Natural killer cell (primary cell): ENCODE measurements at regions not wholly inside any gene's neighbourhood (a gene's known extent, or its start where the extent isn't known, plus 50 kb on each side); places are given as distances from the start of the nearest gene placed in this dataset.

Source experiments
- ATAC-seq, 3 donors: fragments of 150-1000 bp in 2 of 3; fragments of 200-7000 bp in 1 of 3; cut with Tn5 transposase; 1 replicate in 1 of 3; 2 replicates in 2 of 3; pipeline ENCODE4 v1.10.0; 2021; ENCODE audit warnings: mild to moderate bottlenecking in 2 of 3, moderate library complexity in 2 of 3
- DNase-seq, 2 donors: peaks; one replicate each; pipeline versions ENCODE4 v3.0.0 to v3.0.0-alpha.2; 2013 to 2021; ENCODE audit warnings: mixed read lengths in 1 of 2
- H3K27ac ChIP-seq: one replicate; pipeline ENCODE4 v1.5.1; 2013; ENCODE audit warnings: mild to moderate bottlenecking, low read length
- H3K27me3 ChIP-seq: one replicate; pipeline ENCODE4 v1.6.1; 2013; ENCODE audit warnings: low read length; ENCODE audit not compliant: control insufficient read depth, insufficient read depth
- H3K36me3 ChIP-seq: one replicate; pipeline ENCODE4 v1.6.1; 2013; ENCODE audit warnings: low read length; ENCODE audit not compliant: control insufficient read depth, insufficient read depth
- H3K4me1 ChIP-seq: one replicate; pipeline ENCODE4 v1.6.1; 2013; ENCODE audit warnings: low read length; ENCODE audit not compliant: control insufficient read depth, insufficient read depth
- H3K4me3 ChIP-seq: one replicate; pipeline ENCODE4 v1.5.1; 2013; ENCODE audit warnings: low read length
- H3K9me3 ChIP-seq: one replicate; pipeline ENCODE4 v1.6.1; 2013; ENCODE audit warnings: low read length; ENCODE audit not compliant: control insufficient read depth, insufficient read depth
- H3K27ac Mint-ChIP-seq, 2 donors: one replicate each; pipeline ENCODE4 v1.8.0; 2022; ENCODE audit warnings: mild to moderate bottlenecking in 2 of 2, mixed read lengths in 2 of 2, moderate library complexity in 1 of 2
- H3K27me3 Mint-ChIP-seq, 2 donors: one replicate each; pipeline ENCODE4 v1.8.0; 2022; ENCODE audit warnings: low read depth in 2 of 2, mixed read lengths in 2 of 2
- H3K36me3 Mint-ChIP-seq: one replicate; pipeline ENCODE4 v1.8.0; 2022; ENCODE audit warnings: mixed read lengths
- H3K4me1 Mint-ChIP-seq, 2 donors: one replicate each; pipeline ENCODE4 v1.8.0; 2022; ENCODE audit warnings: mixed read lengths in 2 of 2
- H3K4me3 Mint-ChIP-seq: one replicate; pipeline ENCODE4 v1.8.0; 2022; ENCODE audit warnings: mild to moderate bottlenecking, moderate library complexity, mixed read lengths
- H3K9me3 Mint-ChIP-seq, 2 donors: one replicate each; pipeline ENCODE4 v1.8.0; 2022; ENCODE audit warnings: mixed read lengths in 2 of 2
- WGBS: methylation state at CpG from one replicate; pipeline ENCODE4 v1.1.7; 2013; ENCODE audit warnings: missing lambda C conversion rate; ENCODE audit not compliant: insufficient coverage; 5-methylcytosine and 5-hydroxymethylcytosine counted together
- intact Hi-C: fragments of 100-400 bp; cut with micrococcal nuclease; formaldehyde crosslinking; loops from one replicate; pipeline ENCODE4 v1.14.2; 2022
- TF ChIP-seq, protein P1 (sequence below): fragments of 200-600 bp; IDR thresholded peaks from one replicate; pipeline ENCODE4 v1.8.0; 2022; ENCODE audit warnings: antibody characterized with exemption

DNA sequence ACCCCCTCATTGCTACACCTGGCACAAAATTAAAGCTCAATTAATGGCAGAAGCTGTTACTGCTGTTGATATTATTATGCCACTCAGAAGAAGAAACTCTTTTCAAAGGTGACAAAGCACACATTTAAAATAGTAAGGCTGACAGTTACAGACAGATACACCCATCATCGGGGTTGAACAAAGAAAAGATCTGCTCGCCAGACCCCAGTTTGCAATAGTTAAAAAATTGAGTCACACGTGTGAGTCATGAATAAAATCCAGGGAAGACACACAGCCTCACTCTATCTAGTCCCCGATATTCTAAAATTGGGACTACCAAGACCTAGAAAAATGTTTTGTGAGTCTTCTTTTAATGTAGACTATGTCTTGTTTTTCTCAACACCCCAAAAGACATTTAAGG is 330.0 kb upstream of the SOX9 start:
- Histone ChIP-seq H3K27me3 (no peaks in the 10 kb centered on the region), H3K36me3 (no peaks in the 10 kb centered on the region), H3K4me3 (no peak overlapping the region), H3K27ac (no peak overlapping the region), H3K4me1 (no peaks in the 10 kb centered on the region), H3K9me3 (no peaks in the 10 kb centered on the region)
- intact Hi-C loops = no loop called here
- Mint-ChIP-seq H3K9me3 (peaks cover 8 to 10% of the 10 kb centered on the region in 2 donors), H3K27me3 (no peaks in the 10 kb centered on the region), H3K36me3 (no peaks in the 10 kb centered on the region), H3K4me3 (no peak overlapping the region), H3K27ac (no peak overlapping the region), H3K4me1 (no peaks in the 10 kb centered on the region)
- DNase-seq (no peak), ATAC-seq (no peak)
- 84% methylated on average over 3 of the region's 4 CpGs for WGBS
- TF ChIP-seq, protein P1, sequence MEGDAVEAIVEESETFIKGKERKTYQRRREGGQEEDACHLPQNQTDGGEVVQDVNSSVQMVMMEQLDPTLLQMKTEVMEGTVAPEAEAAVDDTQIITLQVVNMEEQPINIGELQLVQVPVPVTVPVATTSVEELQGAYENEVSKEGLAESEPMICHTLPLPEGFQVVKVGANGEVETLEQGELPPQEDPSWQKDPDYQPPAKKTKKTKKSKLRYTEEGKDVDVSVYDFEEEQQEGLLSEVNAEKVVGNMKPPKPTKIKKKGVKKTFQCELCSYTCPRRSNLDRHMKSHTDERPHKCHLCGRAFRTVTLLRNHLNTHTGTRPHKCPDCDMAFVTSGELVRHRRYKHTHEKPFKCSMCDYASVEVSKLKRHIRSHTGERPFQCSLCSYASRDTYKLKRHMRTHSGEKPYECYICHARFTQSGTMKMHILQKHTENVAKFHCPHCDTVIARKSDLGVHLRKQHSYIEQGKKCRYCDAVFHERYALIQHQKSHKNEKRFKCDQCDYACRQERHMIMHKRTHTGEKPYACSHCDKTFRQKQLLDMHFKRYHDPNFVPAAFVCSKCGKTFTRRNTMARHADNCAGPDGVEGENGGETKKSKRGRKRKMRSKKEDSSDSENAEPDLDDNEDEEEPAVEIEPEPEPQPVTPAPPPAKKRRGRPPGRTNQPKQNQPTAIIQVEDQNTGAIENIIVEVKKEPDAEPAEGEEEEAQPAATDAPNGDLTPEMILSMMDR = no peak

GRCh38 chr17:71791311-71791710 is 329.5 kb upstream of the SOX9 start:
- 80% methylated on average over 3 of the region's 4 CpGs for WGBS
- no peak overlapping the region for H3K27ac ChIP-seq
- Mint-ChIP-seq H3K36me3 (no peaks in the 10 kb centered on the region), H3K4me1 (no peaks in the 10 kb centered on the region), H3K27me3 (no peaks in the 10 kb centered on the region), H3K9me3 (peaks cover 11 to 12% of the 10 kb centered on the region in 2 donors), H3K4me3 (no peak overlapping the region), H3K27ac (no peak overlapping the region)
- H3K4me1 ChIP-seq = no peaks in the 10 kb centered on the region
- intact Hi-C loops = no loop called here
- H3K36me3 ChIP-seq = no peaks in the 10 kb centered on the region
- ATAC-seq (no peak), DNase-seq (no peak)
- H3K4me3 ChIP-seq = no peak overlapping the region
- H3K27me3 ChIP-seq = no peaks in the 10 kb centered on the region
- TF ChIP-seq, protein P1 = no peak
- H3K9me3 ChIP-seq = no peaks in the 10 kb centered on the region

GRCh38 chr17:71792966-71793365 is 327.9 kb upstream of the SOX9 start:
- H3K36me3 Mint-ChIP-seq = no peaks in the 10 kb centered on the region
- no peaks in the 10 kb centered on the region for H3K4me1 Mint-ChIP-seq
- Histone ChIP-seq H3K4me1 (no peaks in the 10 kb centered on the region), H3K4me3 (no peak overlapping the region), H3K36me3 (no peaks in the 10 kb centered on the region), H3K27me3 (no peaks in the 10 kb centered on the region), H3K27ac (no peak overlapping the region), H3K9me3 (no peaks in the 10 kb centered on the region)
- DNase-seq = no peak
- no peak overlapping the region for H3K4me3 Mint-ChIP-seq
- intact Hi-C loops = no loop called here
- 45% methylated on average over 6 of the region's 7 CpGs for WGBS
- ATAC-seq = no peak
- no peak overlapping the region for H3K27ac Mint-ChIP-seq
- TF ChIP-seq, protein P1 = no peak
- H3K27me3 Mint-ChIP-seq = no peaks in the 10 kb centered on the region
- peaks cover 9 to 13% of the 10 kb centered on the region in 2 donors for H3K9me3 Mint-ChIP-seq

DNA sequence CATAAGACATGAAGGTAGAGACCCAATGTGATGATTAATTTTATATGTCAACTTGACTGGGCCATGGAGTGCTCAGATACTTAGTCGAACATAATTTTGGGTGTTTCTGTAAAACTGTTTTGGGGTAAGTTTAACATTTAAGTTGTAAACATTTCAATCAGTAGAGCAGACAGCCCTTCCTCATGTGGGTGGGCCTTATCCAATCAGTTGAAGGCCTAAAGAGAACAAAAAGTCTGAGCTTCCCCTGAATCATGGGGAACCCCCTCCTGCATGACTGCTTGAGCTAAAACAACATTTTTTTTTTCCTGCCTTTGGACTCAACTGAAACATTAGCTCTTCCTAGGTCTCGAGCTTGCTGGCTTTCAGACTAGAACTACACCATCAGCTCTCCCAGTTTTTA is 327.3 kb upstream of the SOX9 start:
- no peaks in the 10 kb centered on the region for H3K4me1 Mint-ChIP-seq
- Histone ChIP-seq H3K27me3 (no peaks in the 10 kb centered on the region), H3K4me3 (no peak overlapping the region), H3K9me3 (no peaks in the 10 kb centered on the region), H3K4me1 (no peaks in the 10 kb centered on the region), H3K36me3 (no peaks in the 10 kb centered on the region), H3K27ac (no peak overlapping the region)
- 70% methylated on average over 2 of the region's 2 CpGs for WGBS
- TF ChIP-seq, protein P1 = no peak
- H3K27ac Mint-ChIP-seq = no peak overlapping the region
- H3K4me3 Mint-ChIP-seq = no peak overlapping the region
- H3K27me3 Mint-ChIP-seq = no peaks in the 10 kb centered on the region
- DNase-seq (no peak), ATAC-seq (no peak)
- H3K9me3 Mint-ChIP-seq = peaks cover 8 to 15% of the 10 kb centered on the region in 2 donors
- intact Hi-C loops = no loop called here
- no peaks in the 10 kb centered on the region for H3K36me3 Mint-ChIP-seq
